SKM-1 (cell line): ENCODE measurements at regions not wholly inside any gene's neighbourhood (a gene's known extent, or its start where the extent isn't known, plus 50 kb on each side); places are given as distances from the start of the nearest gene placed in this dataset.

Source experiments
- DNase-seq: peaks from one replicate; lab custom pipeline; 2025; ENCODE audit not compliant: unreplicated experiment; lab: John Stamatoyannopoulos, UW

DNA sequence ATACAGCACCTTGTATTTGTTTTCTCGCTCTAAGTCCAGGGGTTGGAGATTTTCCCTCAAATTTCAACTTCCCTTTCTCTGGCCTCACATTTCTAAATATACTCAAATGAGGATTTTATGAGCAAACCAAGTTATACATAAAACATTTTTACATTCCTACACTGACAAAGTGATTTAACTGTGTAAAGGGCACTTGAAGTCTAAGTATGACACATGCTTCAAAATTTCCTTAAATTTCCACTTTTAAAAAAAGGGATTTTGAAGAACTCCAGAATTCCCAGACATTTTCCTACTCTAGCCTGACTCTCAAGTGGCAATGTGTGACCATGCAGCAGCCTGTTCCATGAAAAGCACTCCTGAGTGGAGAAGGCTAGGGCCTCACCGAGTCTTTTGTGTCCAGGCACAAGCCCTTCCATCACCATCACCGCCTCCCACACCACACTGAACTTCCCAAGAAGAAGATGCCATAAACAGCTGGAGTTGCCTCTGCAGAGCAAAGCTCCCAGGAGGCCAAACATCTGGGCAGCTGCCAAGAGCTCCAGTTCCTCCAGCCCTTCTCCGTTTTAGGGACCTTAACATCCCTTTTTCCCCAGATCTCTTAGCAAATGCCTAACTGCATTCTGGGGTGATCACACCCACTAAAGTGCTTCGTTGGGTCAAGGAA is 68.9 kb downstream of the NCR2 start:
- DNase-seq, result no peak

DNA sequence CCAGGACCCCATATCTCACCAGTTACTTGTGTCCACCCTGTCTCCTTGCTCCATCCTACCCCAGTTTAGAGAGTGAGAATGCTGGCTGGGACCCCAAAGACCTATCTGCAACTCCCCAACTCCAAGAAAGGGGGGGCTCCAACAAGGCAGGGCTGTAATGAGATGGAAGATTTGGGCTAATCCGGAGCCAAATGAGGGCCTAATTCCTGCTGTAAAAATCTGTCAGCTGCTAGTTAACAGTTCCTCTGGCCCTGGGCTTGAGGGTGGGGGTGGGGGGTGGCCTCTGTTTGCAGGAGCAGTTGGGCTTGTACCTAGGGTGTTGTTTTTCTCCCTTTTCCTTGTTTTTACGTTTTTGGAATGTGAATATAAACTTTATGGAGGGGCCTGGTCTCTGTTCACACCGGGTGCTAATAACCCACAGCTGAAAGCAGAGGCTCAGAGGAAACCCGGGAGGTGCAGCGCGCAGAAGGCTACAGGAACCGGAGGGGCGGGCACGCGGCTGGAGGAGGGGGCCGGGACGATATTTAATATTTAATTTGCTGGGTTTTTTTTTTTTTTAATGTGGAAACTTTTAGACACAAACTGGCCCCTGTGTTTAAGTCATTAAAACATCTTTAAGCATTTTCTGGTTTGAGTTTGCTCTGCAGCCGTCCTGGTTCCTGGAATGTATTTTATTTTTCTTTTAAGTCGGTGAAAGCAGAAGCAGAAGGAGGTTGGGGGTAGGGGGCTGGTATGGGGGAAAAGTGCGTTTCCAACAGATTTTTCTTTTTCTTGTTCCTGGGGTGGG is 70.7 kb downstream of the NCR2 start:
- no peak for DNase-seq

DNA sequence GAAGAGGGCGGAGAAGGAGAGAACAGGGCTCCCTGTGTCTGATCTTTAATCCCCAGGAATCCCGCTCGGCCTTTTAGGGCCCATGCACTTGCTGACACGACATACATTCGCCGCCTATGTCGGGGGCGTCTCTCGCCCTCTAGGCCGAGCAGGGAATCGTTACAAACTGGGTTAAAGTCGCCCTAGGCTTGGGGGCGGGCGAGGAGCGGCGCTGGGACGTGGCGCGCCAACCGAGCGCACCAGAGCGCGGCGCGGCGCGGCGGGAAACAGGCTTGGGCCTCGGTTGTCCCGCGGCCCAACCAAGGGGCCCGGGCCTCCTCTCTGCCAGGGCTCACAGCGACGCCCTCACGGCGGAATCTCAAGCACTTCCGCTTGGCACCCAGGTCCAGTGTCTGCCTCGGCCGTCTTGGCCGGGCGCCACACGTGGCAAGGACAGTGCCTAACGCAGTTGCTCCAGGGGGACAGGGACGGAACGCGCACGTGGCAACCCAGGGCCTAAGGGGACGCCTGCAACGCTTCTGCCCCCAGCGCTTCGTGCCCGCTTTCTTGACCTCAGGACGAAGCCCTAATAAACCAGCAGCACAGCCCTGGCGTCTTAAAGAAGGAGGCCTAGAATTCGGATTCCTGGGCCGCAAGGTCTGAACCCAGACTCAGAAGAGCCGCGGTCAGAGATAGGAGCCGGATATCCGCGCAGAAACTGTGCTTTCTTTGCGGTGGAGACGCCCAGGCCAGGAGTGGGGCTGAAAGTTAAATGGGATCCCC is 71.5 kb downstream of the NCR2 start:
- no peak for DNase-seq

- DNase-seq, result no peak
Measured at GRCh38 chr6:41408576-41408975, 73.2 kb downstream of the NCR2 start.

DNA sequence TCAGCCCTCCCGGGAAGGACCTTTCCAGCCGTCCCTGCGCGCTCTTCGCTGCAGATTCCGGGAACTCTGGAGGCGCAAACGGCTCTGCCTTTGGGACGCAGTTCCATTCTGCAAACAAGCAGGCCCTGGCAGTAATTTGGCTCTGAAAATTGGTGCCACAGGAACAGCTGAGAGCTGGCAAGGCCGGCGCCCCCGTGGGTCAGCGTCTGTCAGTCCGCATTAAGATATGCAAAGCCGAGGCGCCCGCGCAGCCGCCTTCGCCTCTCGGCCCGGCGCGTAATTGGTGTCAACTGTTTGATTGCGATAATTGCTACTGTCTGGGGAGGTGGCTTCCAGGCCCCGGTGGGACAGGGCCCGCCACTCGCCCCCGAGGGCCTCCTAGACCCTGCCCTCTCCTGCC is 73.6 kb downstream of the NCR2 start:
- no peak for DNase-seq

GRCh38 chr6:41409489-41409888 is 74.1 kb downstream of the NCR2 start:
- DNase-seq, result no peak

DNA sequence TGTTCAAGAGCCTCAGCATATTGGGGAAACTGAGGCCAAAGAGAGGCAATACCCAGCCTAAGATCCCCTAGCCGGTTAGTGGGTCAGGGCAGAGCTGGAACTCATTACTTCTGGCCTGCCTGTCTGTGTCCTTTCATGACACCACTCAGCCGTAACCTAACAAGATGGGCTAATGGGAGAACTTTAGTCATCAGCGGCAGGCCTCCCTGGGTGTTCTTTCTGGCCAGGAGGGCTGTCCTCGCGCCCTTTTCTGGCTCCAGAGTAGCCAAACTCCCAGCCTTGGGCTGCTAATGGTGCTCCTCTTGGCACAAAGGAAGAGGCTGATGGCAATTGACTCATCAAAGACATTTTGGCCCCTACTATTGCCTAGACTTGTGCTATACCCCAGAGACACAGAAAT is 76.6 kb downstream of the NCR2 start:
- no peak for DNase-seq

- no peak for DNase-seq
Measured at GRCh38 chr6:41413250-41413649, 77.8 kb downstream of the NCR2 start.

DNA sequence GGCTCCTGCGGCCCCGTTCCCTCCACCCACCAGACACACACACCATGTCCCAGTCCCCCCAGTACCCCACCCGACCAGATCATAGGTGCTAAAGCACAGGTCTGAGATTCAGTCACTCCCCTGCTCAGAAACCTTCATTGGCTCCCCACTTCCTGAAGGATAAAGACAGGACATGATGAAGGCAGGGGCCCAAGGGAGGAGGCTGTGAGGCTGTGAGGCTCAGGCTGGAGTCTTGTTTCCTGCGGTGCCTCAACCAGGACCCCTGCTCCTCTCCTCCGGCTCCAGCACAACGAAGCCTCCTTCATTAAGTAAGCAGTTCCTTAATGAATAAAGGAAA is 81.1 kb downstream of the NCR2 start:
- DNase-seq, result no peak

DNA sequence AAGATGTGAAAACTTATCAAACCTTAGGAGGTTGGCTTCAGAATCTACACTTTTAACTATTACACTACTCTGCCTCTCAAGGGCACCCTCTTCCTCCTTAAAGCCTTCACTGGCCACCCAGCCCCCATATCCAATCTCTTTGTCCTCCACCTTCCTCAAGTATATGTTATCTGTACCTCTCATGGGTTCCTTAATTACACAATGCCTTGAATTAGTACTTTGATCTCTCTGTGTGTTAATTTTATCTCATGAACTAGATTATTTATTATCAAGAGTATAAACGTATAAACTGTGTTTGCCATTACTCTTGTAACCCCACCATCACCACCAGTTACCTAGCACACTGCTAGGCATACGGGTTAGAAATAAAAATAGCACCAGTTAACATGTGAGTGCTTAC is 83.3 kb downstream of the NCR2 start:
- DNase-seq, result no peak

GRCh38 chr6:41419385-41419784 is 84.0 kb downstream of the NCR2 start:
- DNase-seq, result no peak

GRCh38 chr6:41420186-41420585 is 84.8 kb downstream of the NCR2 start:
- no peak for DNase-seq

- no peak for DNase-seq
Measured at GRCh38 chr6:41422161-41422560, 86.8 kb downstream of the NCR2 start.

DNA sequence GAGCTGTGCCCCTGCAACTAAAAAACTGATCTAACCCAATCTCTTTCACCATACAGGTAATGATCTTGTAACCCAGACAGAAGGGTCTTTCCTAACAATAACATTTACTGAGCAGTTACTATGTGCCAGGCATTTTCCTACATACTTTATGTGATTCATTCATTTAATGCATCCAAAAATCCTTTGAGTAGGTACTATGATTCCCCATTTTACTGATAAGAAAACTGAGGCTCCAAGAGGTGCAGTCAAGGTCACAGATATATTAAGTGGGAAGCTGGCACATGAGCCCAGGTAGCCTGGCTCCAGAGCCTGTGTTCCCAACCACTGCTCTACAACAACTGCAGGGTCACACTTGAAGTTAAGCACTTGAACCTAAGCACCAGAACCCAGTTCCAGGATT is 87.6 kb downstream of the NCR2 start:
- DNase-seq, result no peak

- peak; percentile 63 for DNase-seq
Measured at GRCh38 chr6:41424370-41425058, 89.1 kb downstream of the NCR2 start.

GRCh38 chr6:41425511-41425910 is 90.1 kb downstream of the NCR2 start:
- no peak for DNase-seq

- no peak for DNase-seq
Measured at GRCh38 chr6:41426438-41426851, 91.0 kb downstream of the NCR2 start.

GRCh38 chr6:41426888-41427641 is 91.7 kb downstream of the NCR2 start:
- DNase-seq, result no peak

DNA sequence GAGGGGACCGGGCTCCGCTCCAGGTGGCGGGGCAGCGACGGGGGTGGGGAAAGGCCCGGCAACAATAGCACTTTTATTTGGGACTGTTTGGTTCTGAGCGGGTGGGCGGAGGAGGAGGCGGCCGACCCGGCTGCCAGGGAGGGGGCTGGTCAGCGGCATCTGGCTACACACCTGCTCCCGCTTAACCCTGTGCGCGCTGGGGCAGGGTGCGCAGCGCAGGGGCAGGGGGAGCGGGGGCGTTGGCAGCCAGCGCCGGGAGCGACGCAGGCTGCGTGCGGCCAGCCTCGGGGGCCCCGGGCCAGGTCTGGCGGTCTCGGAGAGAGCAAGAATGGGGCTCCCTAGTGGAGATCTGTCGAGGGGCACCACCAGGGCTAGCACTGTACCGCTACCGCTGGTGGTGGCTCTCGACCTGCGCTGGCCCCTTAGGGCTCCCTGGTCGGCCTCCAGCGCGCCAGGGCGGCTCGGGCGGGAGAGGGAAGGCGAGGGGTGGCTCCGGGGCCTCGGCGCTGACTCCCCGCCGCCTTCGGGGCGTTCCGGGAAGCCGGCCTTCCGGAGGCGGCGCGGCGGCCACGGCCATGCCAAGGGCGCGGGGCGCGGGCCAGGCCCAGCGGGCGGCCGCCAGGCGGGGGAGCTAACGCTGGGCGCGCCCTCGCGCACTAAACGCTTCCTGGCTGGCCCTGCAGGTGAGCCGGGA is 92.4 kb downstream of the NCR2 start:
- no peak for DNase-seq

DNA sequence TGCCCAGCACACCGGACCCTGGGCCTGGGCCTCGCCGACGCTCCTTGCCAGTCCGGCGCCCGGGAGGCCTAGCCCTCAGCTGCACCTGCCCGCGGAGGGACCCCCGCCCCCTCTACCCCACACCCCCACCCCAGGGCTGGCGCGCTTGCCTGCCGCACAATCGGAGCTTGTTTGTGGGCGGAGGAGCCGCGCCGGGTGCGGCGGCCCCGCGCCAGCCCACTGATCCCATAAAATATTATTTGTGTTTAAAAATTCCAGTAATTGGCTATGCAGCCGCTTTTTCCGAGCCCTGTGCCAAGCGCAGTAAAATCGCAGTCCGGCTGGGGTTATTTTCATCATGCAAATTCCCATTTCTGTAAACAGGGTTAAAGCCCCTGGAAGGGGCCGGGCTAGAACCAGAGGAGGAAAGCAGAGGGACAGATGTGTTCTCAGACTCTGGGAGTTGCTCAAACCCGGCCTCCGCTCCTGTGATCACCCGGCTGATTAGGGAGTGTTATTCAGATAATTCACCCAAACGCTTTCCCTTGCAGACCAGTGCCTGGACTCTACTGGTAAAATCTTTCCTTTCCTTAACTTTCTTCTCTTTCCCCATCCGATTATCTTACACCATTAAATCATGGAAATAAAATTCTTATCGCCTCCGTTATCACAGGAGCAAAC is 93.1 kb downstream of the NCR2 start:
- DNase-seq, result no peak
